GM21526 (cell line): ENCODE measurements at regions not wholly inside any gene's neighbourhood (a gene's known extent, or its start where the extent isn't known, plus 50 kb on each side); places are given as distances from the start of the nearest gene placed in this dataset.
"Not testable (repeated sequence)": the region's sequence is repeated elsewhere in the genome, so short reads cannot be mapped to it uniquely, and the experiment has no call there.

Experiments used
- ATAC-seq: cut with Tn5 transposase; IDR thresholded peaks from one replicate; pipeline ENCODE4 v1.9.1; 2021; ENCODE audit warnings: moderate library complexity; ENCODE audit not compliant: unreplicated experiment, low FRiP score

GRCh38 chr3:20376665-20377217 is 190.7 kb upstream of the SGO1 start:
- no peak for ATAC-seq

GRCh38 chr3:20375302-20375701 is 189.3 kb upstream of the SGO1 start:
- no peak for ATAC-seq

- not testable (repeated sequence) for ATAC-seq
Observed at GRCh38 chr3:20370273-20371063, 184.5 kb upstream of the SGO1 start.

- no peak for ATAC-seq
Observed at GRCh38 chr3:20361000-20361399, 175.0 kb upstream of the SGO1 start.

GRCh38 chr3:20353286-20353685 is 167.3 kb upstream of the SGO1 start:
- no peak for ATAC-seq

- no peak for ATAC-seq
Observed at GRCh38 chr3:20352546-20353179, 166.7 kb upstream of the SGO1 start.

GRCh38 chr3:20350449-20350848 is 164.4 kb upstream of the SGO1 start:
- no peak for ATAC-seq

GRCh38 chr3:20346916-20347315 is 160.9 kb upstream of the SGO1 start:
- no peak for ATAC-seq

- no peak for ATAC-seq
Observed at GRCh38 chr3:20346369-20346768, 160.4 kb upstream of the SGO1 start.

GRCh38 chr3:20344400-20344959 is 158.5 kb upstream of the SGO1 start:
- ATAC-seq = no peak

- ATAC-seq = no peak
Observed at GRCh38 chr3:20343790-20344189, 157.8 kb upstream of the SGO1 start.

GRCh38 chr3:20340324-20340928 is 154.4 kb upstream of the SGO1 start:
- peak; percentile 93 for ATAC-seq

GRCh38 chr3:20336572-20336971 is 150.6 kb upstream of the SGO1 start:
- ATAC-seq = no peak

- ATAC-seq = no peak
Observed at GRCh38 chr3:20334842-20335241, 148.8 kb upstream of the SGO1 start.

- no peak for ATAC-seq
Observed at GRCh38 chr3:20327889-20328288, 141.9 kb upstream of the SGO1 start.

GRCh38 chr3:20326541-20326940 is 140.5 kb upstream of the SGO1 start:
- ATAC-seq = no peak

GRCh38 chr3:20325563-20325962 is 139.6 kb upstream of the SGO1 start:
- ATAC-seq = peak; percentile 1

GRCh38 chr3:20324664-20325478 is 138.9 kb upstream of the SGO1 start:
- ATAC-seq = peak; percentile 99

- no peak for ATAC-seq
Observed at GRCh38 chr3:20323307-20323927, 137.4 kb upstream of the SGO1 start.

- no peak for ATAC-seq
Observed at GRCh38 chr3:20322085-20322484, 136.1 kb upstream of the SGO1 start.
